Kidney (tissue), 13 donors: ENCODE measurements at regions not wholly inside any gene's neighbourhood (a gene's known extent, or its start where the extent isn't known, plus 50 kb on each side); places are given as distances from the start of the nearest gene placed in this dataset.

Source experiments
- DNase-seq, 5 donors: peaks; one replicate each; pipeline ENCODE4 v3.0.0-alpha.2; 2013 to 2020
- FAIRE-seq: peaks from 2 replicates; lab custom pipeline; 2012; peaks lifted over from hg19 to GRCh38; lab: Jason Lieb, UNC
- H3K27ac ChIP-seq, 2 donors: one replicate each; pipeline ENCODE4 v1.7.0; 2013; ENCODE audit warnings: low read depth in 2 of 2, low read length in 2 of 2, inconsistent platforms in 1 of 2
- H3K27me3 ChIP-seq: one replicate; pipeline ENCODE4 v1.7.1; 2013; ENCODE audit warnings: low read length, inconsistent platforms; ENCODE audit not compliant: control insufficient read depth, insufficient read depth
- H3K36me3 ChIP-seq, 3 donors: one replicate each; pipeline versions ENCODE4 v1.7.0 to v1.7.1; 2013; ENCODE audit warnings: low read length in 3 of 3, control low read depth in 1 of 3, inconsistent platforms in 1 of 3; ENCODE audit not compliant: insufficient read depth in 3 of 3, control insufficient read depth in 2 of 3
- H3K4me1 ChIP-seq, 3 donors: one replicate each; pipeline versions ENCODE4 v1.7.0 to v1.7.1; 2013; ENCODE audit warnings: low read length in 3 of 3, inconsistent platforms in 1 of 3, low read depth in 1 of 3; ENCODE audit not compliant: control insufficient read depth in 2 of 3, insufficient read depth in 2 of 3
- H3K4me3 ChIP-seq, 3 donors: one replicate each; pipeline versions ENCODE4 v1.7.0 to v1.8.1; 2013; ENCODE audit warnings: low read length in 3 of 3, control low read depth in 1 of 3, inconsistent platforms in 1 of 3
- H3K9ac ChIP-seq, 3 donors: one replicate each; pipeline versions ENCODE4 v1.7.0 to v1.7.1; 2013; ENCODE audit warnings: low read length in 3 of 3, control low read depth in 1 of 3, inconsistent platforms in 1 of 3
- H3K9me3 ChIP-seq, 3 donors: one replicate each; pipeline versions ENCODE4 v1.7.0 to v1.7.1; 2013; ENCODE audit warnings: low read length in 3 of 3, control low read depth in 1 of 3, inconsistent platforms in 1 of 3; ENCODE audit not compliant: control insufficient read depth in 2 of 3, insufficient read depth in 1 of 3
- intact Hi-C: fragments of 100-400 bp; cut with DNase I; formaldehyde crosslinking; loops from one replicate; pipeline ENCODE4 v1.11.1; 2022
- TF ChIP-seq, protein P1 (sequence below): IDR thresholded peaks from 3 replicates; pipeline ENCODE4 v1.5.1; 2012; ENCODE audit warnings: mild to moderate bottlenecking, moderate library complexity, borderline replicate concordance; ENCODE audit not compliant: insufficient read depth; ENCODE audit errors: extremely low read depth
- donor health status: control.
- donor health status: control.
- donor health status: control.
- donor health status: control.
- donor health status: control.
- donor health status: DM: yes; HTN: yes; CAD: no.
- donor health status: Normal renal cell carcinoma (clear cell type).

DNA sequence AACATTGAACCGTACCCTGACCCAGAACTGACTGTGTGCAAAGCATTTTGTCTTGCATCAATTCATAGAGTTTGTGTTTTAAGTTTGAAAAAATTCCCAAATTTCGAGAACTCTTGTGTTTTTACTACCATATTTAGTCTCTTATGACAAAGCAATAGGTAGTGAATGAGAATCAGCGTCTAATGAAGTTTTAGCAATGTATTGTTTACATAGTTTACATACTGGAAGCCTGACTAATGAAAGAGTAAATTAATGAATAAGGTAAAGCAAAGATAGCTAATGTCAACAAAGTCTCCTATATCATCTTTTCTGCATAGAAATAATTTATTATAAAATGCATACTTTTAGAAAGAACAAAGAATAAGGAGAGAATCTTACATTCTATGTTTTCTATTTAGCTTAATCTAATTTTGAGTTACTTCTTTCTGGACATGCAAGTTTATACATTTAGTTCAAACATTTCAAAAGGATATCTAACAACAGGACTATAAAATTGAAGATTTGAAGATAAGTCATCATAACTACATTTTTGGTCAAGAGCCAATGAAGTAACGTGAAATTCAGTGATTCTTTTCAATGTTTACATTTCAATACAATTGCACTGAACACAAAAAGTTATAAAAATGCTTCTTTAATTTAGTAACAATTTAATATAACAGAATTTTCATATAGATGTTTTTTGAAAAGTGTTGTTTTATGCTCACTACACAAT is 1943.7 kb downstream of the NCAM2 start:
- Histone ChIP-seq H3K9me3 (no peaks in the 10 kb centered on the region), H3K4me3 (no peak overlapping the region), H3K36me3 (no peaks in the 10 kb centered on the region), H3K4me1 (no peaks in the 10 kb centered on the region), H3K9ac (no peak overlapping the region), H3K27me3 (no peaks in the 10 kb centered on the region), H3K27ac (no peak overlapping the region)
- TF ChIP-seq, protein P1, sequence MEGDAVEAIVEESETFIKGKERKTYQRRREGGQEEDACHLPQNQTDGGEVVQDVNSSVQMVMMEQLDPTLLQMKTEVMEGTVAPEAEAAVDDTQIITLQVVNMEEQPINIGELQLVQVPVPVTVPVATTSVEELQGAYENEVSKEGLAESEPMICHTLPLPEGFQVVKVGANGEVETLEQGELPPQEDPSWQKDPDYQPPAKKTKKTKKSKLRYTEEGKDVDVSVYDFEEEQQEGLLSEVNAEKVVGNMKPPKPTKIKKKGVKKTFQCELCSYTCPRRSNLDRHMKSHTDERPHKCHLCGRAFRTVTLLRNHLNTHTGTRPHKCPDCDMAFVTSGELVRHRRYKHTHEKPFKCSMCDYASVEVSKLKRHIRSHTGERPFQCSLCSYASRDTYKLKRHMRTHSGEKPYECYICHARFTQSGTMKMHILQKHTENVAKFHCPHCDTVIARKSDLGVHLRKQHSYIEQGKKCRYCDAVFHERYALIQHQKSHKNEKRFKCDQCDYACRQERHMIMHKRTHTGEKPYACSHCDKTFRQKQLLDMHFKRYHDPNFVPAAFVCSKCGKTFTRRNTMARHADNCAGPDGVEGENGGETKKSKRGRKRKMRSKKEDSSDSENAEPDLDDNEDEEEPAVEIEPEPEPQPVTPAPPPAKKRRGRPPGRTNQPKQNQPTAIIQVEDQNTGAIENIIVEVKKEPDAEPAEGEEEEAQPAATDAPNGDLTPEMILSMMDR = no peak
- no peak for DNase-seq
- intact Hi-C loops = no loop called here
- peak; percentile 25 for FAIRE-seq

DNA sequence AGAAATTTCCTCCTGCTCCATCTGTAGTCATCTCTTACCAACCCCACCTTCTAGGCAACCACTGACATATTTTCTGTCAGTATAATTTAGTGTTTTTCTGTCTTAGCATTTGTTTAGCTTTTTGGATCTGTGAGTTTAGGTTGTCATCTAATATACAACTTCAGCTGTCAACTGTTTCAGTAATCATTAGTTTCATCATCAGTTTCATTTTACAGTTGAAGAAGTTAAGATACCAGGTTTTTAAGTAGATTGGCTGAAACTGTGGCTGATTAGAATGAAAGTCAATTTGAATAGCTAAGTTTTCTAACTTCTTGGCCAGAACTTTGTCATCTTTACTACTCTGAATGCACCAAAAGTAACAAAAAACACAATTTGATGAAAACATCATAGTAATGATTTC is 1957.3 kb downstream of the NCAM2 start:
- Histone ChIP-seq H3K4me1 (no peaks in the 10 kb centered on the region), H3K9me3 (no peaks in the 10 kb centered on the region), H3K27ac (no peak overlapping the region), H3K4me3 (no peak overlapping the region), H3K36me3 (no peaks in the 10 kb centered on the region), H3K9ac (no peak overlapping the region), H3K27me3 (no peaks in the 10 kb centered on the region)
- FAIRE-seq (no peak), DNase-seq (no peak)
- TF ChIP-seq, protein P1 = no peak
- intact Hi-C loops = no loop called here

DNA sequence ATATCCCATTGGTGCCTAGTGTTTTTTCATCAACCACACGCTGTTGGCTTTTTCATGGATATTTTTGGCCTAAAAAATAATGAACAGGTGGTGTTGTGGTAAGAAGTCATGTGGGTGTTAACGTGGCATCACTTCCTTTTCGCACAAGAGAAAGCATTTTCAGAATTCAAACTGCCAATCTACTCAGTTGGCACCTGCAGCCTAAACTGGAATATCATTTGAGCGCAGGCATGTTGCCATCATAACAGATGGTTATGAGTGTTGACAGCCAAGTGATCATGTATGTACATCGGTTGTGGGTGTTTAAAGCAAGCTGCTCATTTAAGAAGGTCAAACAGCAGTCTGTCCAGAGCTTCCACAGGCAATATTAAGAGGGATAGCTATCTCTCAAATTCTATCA is 1963.0 kb downstream of the NCAM2 start:
- FAIRE-seq = no peak
- no peaks in the 10 kb centered on the region for H3K36me3 ChIP-seq
- H3K4me1 ChIP-seq = no peaks in the 10 kb centered on the region
- H3K9me3 ChIP-seq = no peaks in the 10 kb centered on the region
- TF ChIP-seq, protein P1 = no peak
- H3K27me3 ChIP-seq = no peaks in the 10 kb centered on the region
- H3K4me3 ChIP-seq = no peak overlapping the region
- intact Hi-C loops = no loop called here
- H3K9ac ChIP-seq = no peak overlapping the region
- no peak overlapping the region for H3K27ac ChIP-seq
- no peak for DNase-seq
